ENCODE measurements at regions not wholly inside any gene's neighbourhood (a gene's known extent, or its start where the extent isn't known, plus 50 kb on each side); places are given as distances from the start of the nearest gene placed in this dataset.

DNA sequence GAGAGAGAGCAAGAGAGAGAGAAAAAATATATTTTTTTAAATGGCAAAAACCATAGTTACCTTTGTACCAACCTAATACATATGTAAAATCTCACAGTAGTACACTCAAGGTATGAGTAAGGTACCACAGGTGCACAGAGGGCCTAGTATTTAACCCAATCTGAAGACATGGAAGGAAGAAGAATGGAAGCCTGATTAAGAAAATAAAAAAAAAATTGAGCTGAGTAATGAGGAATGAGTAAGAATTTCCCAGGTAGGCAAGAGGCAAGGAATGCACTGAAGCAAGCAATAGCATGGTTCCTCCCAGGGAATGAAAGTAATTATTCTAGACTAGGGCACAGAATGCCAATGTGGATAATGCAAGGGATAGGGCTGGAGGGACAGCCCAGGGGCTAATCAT, 294.2 kb downstream of the FIGN start:
- no peak overlapping the region for H3K27ac Mint-ChIP-seq
- intact Hi-C loops (cut with micrococcal nuclease), result no loop called here
- H3K36me3 Mint-ChIP-seq (ENCODE audit: low read depth), result no peaks in the 10 kb centered on the region
- no peaks in the 10 kb centered on the region for H3K27me3 Mint-ChIP-seq (ENCODE audit: low read depth)
- H3K4me1 Mint-ChIP-seq (ENCODE audit: low read depth), result no peaks in the 10 kb centered on the region
- H3K9me3 Mint-ChIP-seq, result no peaks in the 10 kb centered on the region
- DNase-seq (ENCODE audit: low spot score), result no peak
- no peak overlapping the region for H3K4me3 Mint-ChIP-seq (ENCODE audit: low read depth)

- no peaks in the 10 kb centered on the region for H3K4me1 Mint-ChIP-seq (ENCODE audit: low read depth)
- H3K27me3 Mint-ChIP-seq (ENCODE audit: low read depth), result no peaks in the 10 kb centered on the region
- DNase-seq (ENCODE audit: low spot score), result no peak
- no peaks in the 10 kb centered on the region for H3K9me3 Mint-ChIP-seq
- H3K27ac Mint-ChIP-seq, result no peak overlapping the region
- intact Hi-C loops (cut with micrococcal nuclease), result no loop called here
- no peak overlapping the region for H3K4me3 Mint-ChIP-seq (ENCODE audit: low read depth)
- no peaks in the 10 kb centered on the region for H3K36me3 Mint-ChIP-seq (ENCODE audit: low read depth)
Measured at GRCh38 chr2:163436963-163437362, 298.8 kb downstream of the FIGN start.

DNA sequence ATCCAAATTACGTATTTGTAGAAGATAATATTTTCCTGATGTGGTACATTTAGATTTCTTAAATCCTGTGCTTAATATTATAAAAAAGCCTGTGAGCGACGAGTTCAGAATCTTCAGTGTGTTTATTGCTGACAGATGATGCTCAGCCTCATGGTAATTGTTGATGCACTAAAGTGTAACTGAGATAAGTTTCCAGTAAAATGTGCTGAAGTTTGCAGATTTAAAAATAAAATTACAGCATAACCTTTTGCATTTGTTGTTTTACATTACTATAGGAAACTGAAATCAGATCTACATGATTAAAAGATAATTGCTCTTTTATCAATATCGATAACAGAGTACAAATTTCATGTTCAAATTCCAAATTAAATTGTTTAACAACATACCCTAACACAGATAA, 307.6 kb downstream of the FIGN start:
- DNase-seq (ENCODE audit: low spot score), result no peak
- H3K4me3 Mint-ChIP-seq (ENCODE audit: low read depth), result no peak overlapping the region
- H3K27me3 Mint-ChIP-seq (ENCODE audit: low read depth), result no peaks in the 10 kb centered on the region
- H3K27ac Mint-ChIP-seq, result no peak overlapping the region
- intact Hi-C loops (cut with micrococcal nuclease), result no loop called here
- no peaks in the 10 kb centered on the region for H3K36me3 Mint-ChIP-seq (ENCODE audit: low read depth)
- H3K9me3 Mint-ChIP-seq, result no peaks in the 10 kb centered on the region
- H3K4me1 Mint-ChIP-seq (ENCODE audit: low read depth), result no peaks in the 10 kb centered on the region

- no peak for DNase-seq (ENCODE audit: low spot score)
- Mint-ChIP-seq H3K36me3 (ENCODE audit: low read depth) (no peaks in the 10 kb centered on the region), H3K9me3 (no peaks in the 10 kb centered on the region), H3K27ac (no peak overlapping the region), H3K4me3 (ENCODE audit: low read depth) (no peak overlapping the region), H3K4me1 (ENCODE audit: low read depth) (no peaks in the 10 kb centered on the region), H3K27me3 (ENCODE audit: low read depth) (no peaks in the 10 kb centered on the region)
- intact Hi-C loops (cut with micrococcal nuclease), result no loop called here
Measured at GRCh38 chr2:163420604-163421003, 315.2 kb downstream of the FIGN start.

DNA sequence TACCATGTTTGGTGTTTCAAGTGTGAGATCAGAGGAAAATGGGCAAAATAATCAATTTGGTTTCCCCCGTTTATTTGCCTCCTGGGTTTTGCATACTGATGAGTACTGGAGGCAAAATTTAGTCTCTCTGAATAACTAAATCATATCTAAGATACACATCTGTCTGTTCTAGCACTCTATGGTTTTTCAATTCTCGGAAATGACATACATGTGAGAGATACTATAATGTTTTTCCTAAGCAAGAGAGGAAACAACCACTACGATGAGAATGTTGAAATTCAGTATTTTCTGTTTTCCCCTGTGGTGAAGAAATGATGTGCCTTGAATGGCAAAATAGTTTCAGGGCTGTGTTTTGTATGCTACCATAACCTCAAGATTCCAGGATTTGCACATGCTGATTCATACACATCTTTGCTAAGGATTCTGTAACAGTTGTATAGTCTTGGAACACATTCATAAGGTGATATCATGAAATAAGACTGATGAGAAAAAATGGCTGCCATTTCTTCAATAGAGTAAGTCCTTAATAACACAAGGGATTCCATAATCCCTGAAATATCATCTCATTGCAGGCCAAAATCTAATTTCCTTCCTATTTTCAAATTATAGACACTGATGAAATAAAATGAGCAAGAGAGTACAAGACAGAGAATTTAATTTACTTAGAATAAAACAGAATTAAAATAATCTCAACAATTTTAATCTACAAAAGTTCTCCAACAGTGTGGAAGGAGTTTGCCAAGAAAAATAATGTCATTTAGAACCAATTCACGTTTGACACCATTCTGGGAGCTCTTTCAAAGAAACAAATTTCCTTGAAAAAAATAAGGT, 316.6 kb downstream of the FIGN start:
- peaks cover 5% of the 10 kb centered on the region for H3K9me3 Mint-ChIP-seq
- no peak for DNase-seq (ENCODE audit: low spot score)
- no peaks in the 10 kb centered on the region for H3K4me1 Mint-ChIP-seq (ENCODE audit: low read depth)
- no peaks in the 10 kb centered on the region for H3K36me3 Mint-ChIP-seq (ENCODE audit: low read depth)
- H3K4me3 Mint-ChIP-seq (ENCODE audit: low read depth), result no peak overlapping the region
- H3K27me3 Mint-ChIP-seq (ENCODE audit: low read depth), result no peaks in the 10 kb centered on the region
- intact Hi-C loops (cut with micrococcal nuclease), result no loop called here
- no peak overlapping the region for H3K27ac Mint-ChIP-seq

- peaks cover 5% of the 10 kb centered on the region for H3K9me3 Mint-ChIP-seq
- intact Hi-C loops (cut with micrococcal nuclease), result no loop called here
- no peak overlapping the region for H3K27ac Mint-ChIP-seq
- H3K4me3 Mint-ChIP-seq (ENCODE audit: low read depth), result no peak overlapping the region
- H3K27me3 Mint-ChIP-seq (ENCODE audit: low read depth), result no peaks in the 10 kb centered on the region
- H3K36me3 Mint-ChIP-seq (ENCODE audit: low read depth), result no peaks in the 10 kb centered on the region
- H3K4me1 Mint-ChIP-seq (ENCODE audit: low read depth), result no peaks in the 10 kb centered on the region
- no peak for DNase-seq (ENCODE audit: low spot score)
Measured at GRCh38 chr2:163417596-163418337, 318.0 kb downstream of the FIGN start.

GRCh38 chr2:163414121-163414520, 321.7 kb downstream of the FIGN start:
- Mint-ChIP-seq H3K27ac (no peak overlapping the region), H3K4me3 (ENCODE audit: low read depth) (no peak overlapping the region), H3K9me3 (peaks cover 5% of the 10 kb centered on the region), H3K4me1 (ENCODE audit: low read depth) (no peaks in the 10 kb centered on the region), H3K36me3 (ENCODE audit: low read depth) (no peaks in the 10 kb centered on the region), H3K27me3 (ENCODE audit: low read depth) (no peaks in the 10 kb centered on the region)
- intact Hi-C loops (cut with micrococcal nuclease), result no loop called here
- DNase-seq (ENCODE audit: low spot score), result no peak

- intact Hi-C loops (cut with micrococcal nuclease), result no loop called here
- H3K9me3 Mint-ChIP-seq, result no peaks in the 10 kb centered on the region
- H3K27me3 Mint-ChIP-seq (ENCODE audit: low read depth), result no peaks in the 10 kb centered on the region
- no peaks in the 10 kb centered on the region for H3K4me1 Mint-ChIP-seq (ENCODE audit: low read depth)
- no peak overlapping the region for H3K4me3 Mint-ChIP-seq (ENCODE audit: low read depth)
- H3K27ac Mint-ChIP-seq, result no peak overlapping the region
- no peak for DNase-seq (ENCODE audit: low spot score)
- no peaks in the 10 kb centered on the region for H3K36me3 Mint-ChIP-seq (ENCODE audit: low read depth)
Measured at GRCh38 chr2:163407296-163407695, 328.5 kb downstream of the FIGN start.

- Mint-ChIP-seq H3K4me1 (ENCODE audit: low read depth) (no peaks in the 10 kb centered on the region), H3K27me3 (ENCODE audit: low read depth) (no peaks in the 10 kb centered on the region), H3K9me3 (no peaks in the 10 kb centered on the region), H3K27ac (no peak overlapping the region), H3K36me3 (ENCODE audit: low read depth) (no peaks in the 10 kb centered on the region), H3K4me3 (ENCODE audit: low read depth) (no peak overlapping the region)
- intact Hi-C loops (cut with micrococcal nuclease), result no loop called here
- DNase-seq (ENCODE audit: low spot score), result no peak
Measured at GRCh38 chr2:163405298-163405697, 330.5 kb downstream of the FIGN start.

- Mint-ChIP-seq H3K4me1 (ENCODE audit: low read depth) (no peaks in the 10 kb centered on the region), H3K36me3 (ENCODE audit: low read depth) (no peaks in the 10 kb centered on the region), H3K27me3 (ENCODE audit: low read depth) (no peaks in the 10 kb centered on the region), H3K9me3 (no peaks in the 10 kb centered on the region), H3K27ac (no peak overlapping the region), H3K4me3 (ENCODE audit: low read depth) (no peak overlapping the region)
- DNase-seq (ENCODE audit: low spot score), result no peak
- intact Hi-C loops (cut with micrococcal nuclease), result no loop called here
Measured at GRCh38 chr2:163401481-163401880, 334.3 kb downstream of the FIGN start.

DNA sequence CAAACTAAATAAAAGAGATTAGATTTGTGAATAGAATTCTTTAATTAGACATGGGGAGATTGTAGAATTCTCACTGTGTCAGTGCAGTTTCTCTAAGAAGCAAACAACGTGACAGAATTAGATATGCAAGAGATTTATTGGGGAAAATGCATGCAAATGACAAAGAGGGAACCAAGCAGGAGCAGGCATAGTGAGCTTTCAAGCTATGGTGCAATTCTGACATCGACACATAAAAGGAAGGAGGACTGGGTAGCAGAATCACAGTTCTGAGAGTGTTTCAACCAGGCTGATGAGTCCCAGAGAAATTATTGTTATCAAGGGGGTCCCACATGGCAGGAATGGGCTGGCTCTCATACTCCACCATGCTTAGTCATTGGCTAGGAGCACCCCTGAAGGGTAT, 338.4 kb downstream of the FIGN start:
- no peaks in the 10 kb centered on the region for H3K36me3 Mint-ChIP-seq (ENCODE audit: low read depth)
- intact Hi-C loops (cut with micrococcal nuclease), result no loop called here
- no peaks in the 10 kb centered on the region for H3K9me3 Mint-ChIP-seq
- H3K4me1 Mint-ChIP-seq (ENCODE audit: low read depth), result no peaks in the 10 kb centered on the region
- H3K4me3 Mint-ChIP-seq (ENCODE audit: low read depth), result no peak overlapping the region
- DNase-seq (ENCODE audit: low spot score), result no peak
- H3K27me3 Mint-ChIP-seq (ENCODE audit: low read depth), result no peaks in the 10 kb centered on the region
- H3K27ac Mint-ChIP-seq, result no peak overlapping the region

DNA sequence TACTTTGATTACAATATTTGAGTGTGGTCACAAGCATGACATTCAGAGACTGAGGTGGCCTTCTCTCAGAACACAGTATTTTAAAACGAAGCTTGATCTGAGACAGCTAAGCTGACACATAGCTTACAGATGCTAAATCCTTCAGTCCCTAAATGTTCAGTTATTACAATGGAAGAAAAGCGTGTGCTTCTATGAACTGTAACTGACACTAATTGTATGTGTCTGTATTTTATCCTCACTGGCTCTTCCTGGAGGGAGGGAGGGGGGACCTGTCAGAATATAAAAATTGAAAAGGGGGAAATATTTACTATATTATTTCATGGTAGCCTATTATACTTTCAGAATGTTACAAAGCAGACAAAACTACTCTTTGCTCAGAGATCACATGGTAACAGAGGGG, 340.2 kb downstream of the FIGN start:
- H3K4me1 Mint-ChIP-seq (ENCODE audit: low read depth), result no peaks in the 10 kb centered on the region
- no peak overlapping the region for H3K4me3 Mint-ChIP-seq (ENCODE audit: low read depth)
- H3K36me3 Mint-ChIP-seq (ENCODE audit: low read depth), result no peaks in the 10 kb centered on the region
- no peaks in the 10 kb centered on the region for H3K27me3 Mint-ChIP-seq (ENCODE audit: low read depth)
- no peak for DNase-seq (ENCODE audit: low spot score)
- intact Hi-C loops (cut with micrococcal nuclease), result no loop called here
- H3K27ac Mint-ChIP-seq, result no peak overlapping the region
- no peaks in the 10 kb centered on the region for H3K9me3 Mint-ChIP-seq

DNA sequence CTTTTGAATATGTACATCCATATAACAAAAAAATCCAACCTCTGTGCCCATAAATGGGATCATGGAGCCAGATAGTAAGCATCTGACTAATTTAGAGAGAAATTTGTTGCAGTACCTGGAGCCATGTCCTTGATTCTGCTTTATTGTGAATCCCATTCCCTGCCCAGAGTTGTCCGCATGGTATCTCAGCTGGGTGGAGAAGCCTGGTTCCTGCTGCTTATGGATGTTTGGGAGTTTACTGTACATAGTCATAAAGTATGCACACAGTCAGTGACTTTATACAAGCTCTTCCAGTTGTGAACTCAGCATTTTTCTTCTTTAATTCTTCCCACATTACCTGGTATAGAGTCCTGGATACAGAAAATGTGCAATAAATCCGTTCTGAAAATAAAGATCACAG, 346.0 kb downstream of the FIGN start:
- Mint-ChIP-seq H3K27ac (no peak overlapping the region), H3K36me3 (ENCODE audit: low read depth) (no peaks in the 10 kb centered on the region), H3K4me1 (ENCODE audit: low read depth) (no peaks in the 10 kb centered on the region), H3K9me3 (no peaks in the 10 kb centered on the region), H3K4me3 (ENCODE audit: low read depth) (no peak overlapping the region), H3K27me3 (ENCODE audit: low read depth) (no peaks in the 10 kb centered on the region)
- intact Hi-C loops (cut with micrococcal nuclease), result no loop called here
- DNase-seq (ENCODE audit: low spot score), result no peak

All from activated T-helper 2 cell treated with anti-CD3 and anti-CD28 coated beads, Interferon-gamma antibody, Interleukin-2, Interleukin-4, amounts not matched to agents 10 μg/mL and 5 μg/mL and 100 μg/mL, durations not matched to agents 14 hours and 24 hours and 36 hours (primary cell).